ENCODE measurements at regions not wholly inside any gene's neighbourhood (a gene's known extent, or its start where the extent isn't known, plus 50 kb on each side); places are given as distances from the start of the nearest gene placed in this dataset.

DNA sequence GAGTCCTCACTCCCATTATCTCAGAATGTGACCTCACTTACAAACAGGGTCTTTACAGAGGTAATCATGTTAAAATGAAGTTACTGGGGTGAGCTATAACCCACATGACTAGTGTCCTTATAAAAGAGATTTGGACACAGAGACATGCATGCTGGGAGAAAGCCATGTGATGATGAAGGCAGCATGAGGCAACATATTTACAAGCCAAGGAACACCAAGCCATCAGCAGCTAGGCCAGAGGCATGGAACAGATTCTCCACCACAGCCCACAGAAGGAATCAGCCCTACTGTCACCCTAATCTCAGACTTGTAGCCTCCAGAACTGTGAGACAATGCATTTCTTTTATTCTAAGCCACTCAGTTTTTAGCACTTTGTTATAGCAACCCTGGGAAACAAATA, 171.9 kb downstream of the EN1 start:
- no peak for TF ChIP-seq POLR2A (IDR thresholded peaks at IDR 0.05)
- TF ChIP-seq, protein P1, sequence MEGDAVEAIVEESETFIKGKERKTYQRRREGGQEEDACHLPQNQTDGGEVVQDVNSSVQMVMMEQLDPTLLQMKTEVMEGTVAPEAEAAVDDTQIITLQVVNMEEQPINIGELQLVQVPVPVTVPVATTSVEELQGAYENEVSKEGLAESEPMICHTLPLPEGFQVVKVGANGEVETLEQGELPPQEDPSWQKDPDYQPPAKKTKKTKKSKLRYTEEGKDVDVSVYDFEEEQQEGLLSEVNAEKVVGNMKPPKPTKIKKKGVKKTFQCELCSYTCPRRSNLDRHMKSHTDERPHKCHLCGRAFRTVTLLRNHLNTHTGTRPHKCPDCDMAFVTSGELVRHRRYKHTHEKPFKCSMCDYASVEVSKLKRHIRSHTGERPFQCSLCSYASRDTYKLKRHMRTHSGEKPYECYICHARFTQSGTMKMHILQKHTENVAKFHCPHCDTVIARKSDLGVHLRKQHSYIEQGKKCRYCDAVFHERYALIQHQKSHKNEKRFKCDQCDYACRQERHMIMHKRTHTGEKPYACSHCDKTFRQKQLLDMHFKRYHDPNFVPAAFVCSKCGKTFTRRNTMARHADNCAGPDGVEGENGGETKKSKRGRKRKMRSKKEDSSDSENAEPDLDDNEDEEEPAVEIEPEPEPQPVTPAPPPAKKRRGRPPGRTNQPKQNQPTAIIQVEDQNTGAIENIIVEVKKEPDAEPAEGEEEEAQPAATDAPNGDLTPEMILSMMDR (IDR thresholded peaks at IDR 0.05), result no peak
